ENCODE measurements at regions not wholly inside any gene's neighbourhood (a gene's known extent, or its start where the extent isn't known, plus 50 kb on each side); places are given as distances from the start of the nearest gene placed in this dataset.

DNA sequence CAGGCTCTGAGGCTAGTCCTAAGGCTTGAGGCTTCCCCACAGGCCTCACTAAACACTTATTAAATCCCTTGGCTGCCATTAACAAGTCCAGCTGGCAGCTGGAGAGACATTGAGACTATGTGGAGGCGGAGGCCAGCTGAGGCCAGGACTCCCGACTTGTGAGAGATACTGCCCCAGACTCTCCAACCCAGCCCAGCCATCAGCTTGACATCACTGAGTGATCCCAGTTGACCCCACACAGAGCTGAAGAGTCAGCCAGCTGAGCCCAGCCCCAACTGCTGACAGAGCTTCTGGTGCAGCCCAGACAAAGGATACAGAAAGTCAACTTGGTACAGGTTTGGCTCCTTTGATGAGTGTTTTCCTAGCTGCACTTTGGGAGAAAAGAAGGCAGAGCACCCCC is 343.1 kb downstream of the C16orf95 start:
- TF ChIP-seq, protein P1, sequence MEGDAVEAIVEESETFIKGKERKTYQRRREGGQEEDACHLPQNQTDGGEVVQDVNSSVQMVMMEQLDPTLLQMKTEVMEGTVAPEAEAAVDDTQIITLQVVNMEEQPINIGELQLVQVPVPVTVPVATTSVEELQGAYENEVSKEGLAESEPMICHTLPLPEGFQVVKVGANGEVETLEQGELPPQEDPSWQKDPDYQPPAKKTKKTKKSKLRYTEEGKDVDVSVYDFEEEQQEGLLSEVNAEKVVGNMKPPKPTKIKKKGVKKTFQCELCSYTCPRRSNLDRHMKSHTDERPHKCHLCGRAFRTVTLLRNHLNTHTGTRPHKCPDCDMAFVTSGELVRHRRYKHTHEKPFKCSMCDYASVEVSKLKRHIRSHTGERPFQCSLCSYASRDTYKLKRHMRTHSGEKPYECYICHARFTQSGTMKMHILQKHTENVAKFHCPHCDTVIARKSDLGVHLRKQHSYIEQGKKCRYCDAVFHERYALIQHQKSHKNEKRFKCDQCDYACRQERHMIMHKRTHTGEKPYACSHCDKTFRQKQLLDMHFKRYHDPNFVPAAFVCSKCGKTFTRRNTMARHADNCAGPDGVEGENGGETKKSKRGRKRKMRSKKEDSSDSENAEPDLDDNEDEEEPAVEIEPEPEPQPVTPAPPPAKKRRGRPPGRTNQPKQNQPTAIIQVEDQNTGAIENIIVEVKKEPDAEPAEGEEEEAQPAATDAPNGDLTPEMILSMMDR (IDR thresholded peaks at IDR 0.05), result no peak
- TF ChIP-seq POLR2A (IDR thresholded peaks at IDR 0.05) (no peak), POLR2AphosphoS5 (IDR thresholded peaks at IDR 0.05; ENCODE audit: insufficient read depth in 1 of 2, low read depth in 1 of 2) (no peak)

All from vagina (tissue), 2 donors.